NCI-H1694 treated with DMSO at 0.1 percent for 48 hours (cell line): ENCODE measurements at regions not wholly inside any gene's neighbourhood (a gene's known extent, or its start where the extent isn't known, plus 50 kb on each side); places are given as distances from the start of the nearest gene placed in this dataset.

Experiments
- DNase-seq: peaks from one replicate; lab custom pipeline; 2025; lab: John Stamatoyannopoulos, UW

GRCh38 chr13:39284801-39285388 lies 246.6 kb downstream of the NHLRC3 start:
- DNase-seq, result no peak
